Panc1 (cell line): ENCODE measurements at regions not wholly inside any gene's neighbourhood (a gene's known extent, or its start where the extent isn't known, plus 50 kb on each side); places are given as distances from the start of the nearest gene placed in this dataset.

Experiments used
- POLR2AphosphoS5 ChIP-seq: IDR thresholded peaks from 2 replicates; pipeline ENCODE4 v1.6.1; 2012; ENCODE audit warnings: mild to moderate bottlenecking, low read depth, low read length, moderate library complexity
- SIN3A ChIP-seq: IDR thresholded peaks from 2 replicates; pipeline ENCODE4 v1.6.1; 2012; ENCODE audit warnings: low read depth, mild to moderate bottlenecking, low read length, moderate library complexity, borderline replicate concordance; ENCODE audit not compliant: insufficient read depth
- TCF7L2 ChIP-seq: IDR thresholded peaks from 2 replicates; pipeline ENCODE4 v1.6.1; 2011; ENCODE audit warnings: mild to moderate bottlenecking, low read depth, low read length, inconsistent platforms
- TF ChIP-seq, protein P1 (sequence below): fragments of 450-650 bp; IDR thresholded peaks from 2 replicates; pipeline ENCODE4 v1.5.1; 2017; ENCODE audit warnings: mild to moderate bottlenecking
- TF ChIP-seq, protein P2 (sequence below), 2 experiments: IDR thresholded peaks; 2 replicates each; pipeline ENCODE4 v1.6.1; 2011 to 2012; ENCODE audit warnings: low read depth in 2 of 2, control low read depth in 1 of 2, low read length in 1 of 2, mild to moderate bottlenecking in 1 of 2, moderate library complexity in 1 of 2; ENCODE audit not compliant: insufficient read depth in 1 of 2

DNA sequence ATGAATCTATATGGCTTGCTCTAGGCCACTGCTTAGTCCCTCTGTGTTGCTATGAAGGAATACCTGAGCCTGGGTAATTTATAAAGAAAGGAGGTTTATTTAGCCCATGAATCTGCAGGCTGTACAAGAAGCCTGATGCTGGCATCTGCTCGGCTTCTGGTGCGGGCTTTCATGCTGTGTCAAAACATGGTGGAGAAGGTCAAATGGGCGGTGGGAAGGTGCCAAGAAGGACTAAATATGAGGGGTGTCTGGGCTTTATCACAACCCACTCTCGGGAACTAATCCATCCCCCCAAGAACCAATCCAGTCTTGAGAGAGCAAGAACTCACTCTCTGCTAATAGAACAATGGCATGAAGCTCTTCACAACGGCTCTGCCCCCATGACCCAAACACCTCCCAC, 481.6 kb downstream of the EIPR1 start:
- TF ChIP-seq, protein P1, sequence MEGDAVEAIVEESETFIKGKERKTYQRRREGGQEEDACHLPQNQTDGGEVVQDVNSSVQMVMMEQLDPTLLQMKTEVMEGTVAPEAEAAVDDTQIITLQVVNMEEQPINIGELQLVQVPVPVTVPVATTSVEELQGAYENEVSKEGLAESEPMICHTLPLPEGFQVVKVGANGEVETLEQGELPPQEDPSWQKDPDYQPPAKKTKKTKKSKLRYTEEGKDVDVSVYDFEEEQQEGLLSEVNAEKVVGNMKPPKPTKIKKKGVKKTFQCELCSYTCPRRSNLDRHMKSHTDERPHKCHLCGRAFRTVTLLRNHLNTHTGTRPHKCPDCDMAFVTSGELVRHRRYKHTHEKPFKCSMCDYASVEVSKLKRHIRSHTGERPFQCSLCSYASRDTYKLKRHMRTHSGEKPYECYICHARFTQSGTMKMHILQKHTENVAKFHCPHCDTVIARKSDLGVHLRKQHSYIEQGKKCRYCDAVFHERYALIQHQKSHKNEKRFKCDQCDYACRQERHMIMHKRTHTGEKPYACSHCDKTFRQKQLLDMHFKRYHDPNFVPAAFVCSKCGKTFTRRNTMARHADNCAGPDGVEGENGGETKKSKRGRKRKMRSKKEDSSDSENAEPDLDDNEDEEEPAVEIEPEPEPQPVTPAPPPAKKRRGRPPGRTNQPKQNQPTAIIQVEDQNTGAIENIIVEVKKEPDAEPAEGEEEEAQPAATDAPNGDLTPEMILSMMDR, result no peak
- TF ChIP-seq SIN3A, result no peak
- TF ChIP-seq POLR2AphosphoS5, result no peak
- no peak for TF ChIP-seq TCF7L2
- TF ChIP-seq, protein P2, sequence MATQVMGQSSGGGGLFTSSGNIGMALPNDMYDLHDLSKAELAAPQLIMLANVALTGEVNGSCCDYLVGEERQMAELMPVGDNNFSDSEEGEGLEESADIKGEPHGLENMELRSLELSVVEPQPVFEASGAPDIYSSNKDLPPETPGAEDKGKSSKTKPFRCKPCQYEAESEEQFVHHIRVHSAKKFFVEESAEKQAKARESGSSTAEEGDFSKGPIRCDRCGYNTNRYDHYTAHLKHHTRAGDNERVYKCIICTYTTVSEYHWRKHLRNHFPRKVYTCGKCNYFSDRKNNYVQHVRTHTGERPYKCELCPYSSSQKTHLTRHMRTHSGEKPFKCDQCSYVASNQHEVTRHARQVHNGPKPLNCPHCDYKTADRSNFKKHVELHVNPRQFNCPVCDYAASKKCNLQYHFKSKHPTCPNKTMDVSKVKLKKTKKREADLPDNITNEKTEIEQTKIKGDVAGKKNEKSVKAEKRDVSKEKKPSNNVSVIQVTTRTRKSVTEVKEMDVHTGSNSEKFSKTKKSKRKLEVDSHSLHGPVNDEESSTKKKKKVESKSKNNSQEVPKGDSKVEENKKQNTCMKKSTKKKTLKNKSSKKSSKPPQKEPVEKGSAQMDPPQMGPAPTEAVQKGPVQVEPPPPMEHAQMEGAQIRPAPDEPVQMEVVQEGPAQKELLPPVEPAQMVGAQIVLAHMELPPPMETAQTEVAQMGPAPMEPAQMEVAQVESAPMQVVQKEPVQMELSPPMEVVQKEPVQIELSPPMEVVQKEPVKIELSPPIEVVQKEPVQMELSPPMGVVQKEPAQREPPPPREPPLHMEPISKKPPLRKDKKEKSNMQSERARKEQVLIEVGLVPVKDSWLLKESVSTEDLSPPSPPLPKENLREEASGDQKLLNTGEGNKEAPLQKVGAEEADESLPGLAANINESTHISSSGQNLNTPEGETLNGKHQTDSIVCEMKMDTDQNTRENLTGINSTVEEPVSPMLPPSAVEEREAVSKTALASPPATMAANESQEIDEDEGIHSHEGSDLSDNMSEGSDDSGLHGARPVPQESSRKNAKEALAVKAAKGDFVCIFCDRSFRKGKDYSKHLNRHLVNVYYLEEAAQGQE (IDR thresholded peaks at IDR 0.05; ENCODE audit: insufficient read depth in 1 of 2, low read depth in 2 of 2, low read length in 1 of 2), result no peak
